Epithelial cell of proximal tubule (primary cell): ENCODE measurements at regions not wholly inside any gene's neighbourhood (a gene's known extent, or its start where the extent isn't known, plus 50 kb on each side); places are given as distances from the start of the nearest gene placed in this dataset.
A peak's percentile ranks its signal among the peaks of the same experiment; 100 is the strongest.

Source experiments
- DNase-seq: peaks from one replicate; pipeline ENCODE4 v3.0.0-alpha.2; 2011; ENCODE audit warnings: low read depth
- H3K4me3 ChIP-seq: 2 replicates; pipeline ENCODE4 v1.5.1; 2011; ENCODE audit warnings: low read depth, mild to moderate bottlenecking, low read length
- CTCF ChIP-seq: conservative IDR thresholded peaks from 2 replicates; pipeline ENCODE4 v1.5.1; 2012; ENCODE audit warnings: low read depth, mild to moderate bottlenecking, low read length

GRCh38 chr6:165808021-165808420 is 145.0 kb upstream of the PDE10A start:
- DNase-seq, result no peak
- H3K4me3 ChIP-seq, result no peak overlapping the region
- TF ChIP-seq CTCF, result no peak

- no peak for DNase-seq
- no peak for TF ChIP-seq CTCF
- H3K4me3 ChIP-seq, result no peak overlapping the region
Measured at GRCh38 chr6:165807249-165807960, 144.4 kb upstream of the PDE10A start.

GRCh38 chr6:165806126-165806810 is 143.2 kb upstream of the PDE10A start:
- H3K4me3 ChIP-seq, result no peak overlapping the region
- no peak for TF ChIP-seq CTCF
- no peak for DNase-seq

GRCh38 chr6:165805636-165806035 is 142.6 kb upstream of the PDE10A start:
- DNase-seq, result no peak
- H3K4me3 ChIP-seq, result no peak overlapping the region
- no peak for TF ChIP-seq CTCF

GRCh38 chr6:165805067-165805555 is 142.1 kb upstream of the PDE10A start:
- TF ChIP-seq CTCF, result no peak
- DNase-seq, result no peak
- H3K4me3 ChIP-seq, result no peak overlapping the region

- TF ChIP-seq CTCF, result no peak
- no peak for DNase-seq
- peak overlapping the region; percentile 47 for H3K4me3 ChIP-seq
Measured at GRCh38 chr6:165804331-165805066, 141.5 kb upstream of the PDE10A start.
